ENCODE measurements at regions not wholly inside any gene's neighbourhood (a gene's known extent, or its start where the extent isn't known, plus 50 kb on each side); places are given as distances from the start of the nearest gene placed in this dataset.
A peak's percentile ranks its signal among the peaks of the same experiment; 100 is the strongest.

- H3K27me3 ChIP-seq (replicated peaks in 1 of 2; ENCODE audit: control insufficient read depth in 2 of 2, insufficient read depth in 2 of 2, low read length in 1 of 2) = no peaks in the 10 kb centered on the region
- H2AFZ ChIP-seq (ENCODE audit: control insufficient read depth, low read depth, low read length) = no peak overlapping the region
- no peak for FAIRE-seq
- ChIA-PET POLR2A (no interaction called here), CTCF (interaction anchor here (0.7 to 1.0 kb wide), 2 partner anchors 8 to 766 kb away, joined by 3 read pairs; no protein-coding TSS in a partner anchor), SMC1A (ENCODE audit: uncharacterized antibody, unreplicated experiment) (interaction anchor here (1.7 kb wide), 1 partner anchor 27 kb away, joined by 4 read pairs; no protein-coding TSS in a partner anchor), RAD21 (ENCODE audit: unreplicated experiment) (interaction anchor here (1.2 to 1.4 kb wide), 2 partner anchors 102 to 148 kb away, joined by 3 read pairs; no protein-coding TSS in a partner anchor)
- in situ Hi-C loops (cut with MboI) (no loop called here), intact Hi-C loops (cut with micrococcal nuclease; ENCODE audit: unreplicated experiment) (no loop called here)
- WGBS (ENCODE audit: insufficient coverage, insufficient replicate concordance, low lambda C conversion rate, missing lambda C conversion rate) = 91% methylated on average over 2 of the region's 2 CpGs
- H3K9ac ChIP-seq (ENCODE audit: control insufficient read depth, insufficient read depth, low read length) = no peak overlapping the region
- TF ChIP-seq WRNIP1 (IDR thresholded peaks at IDR 0.05; ENCODE audit: borderline replicate concordance, low read depth, low read length) (no peak), YBX1 (IDR thresholded peaks at IDR 0.05) (no peak), NFYB (IDR thresholded peaks at IDR 0.05; ENCODE audit: insufficient read depth, low read depth, low read length) (no peak)
- H3K4me3 ChIP-seq = no peak overlapping the region
- no peaks in the 10 kb centered on the region for H3K4me1 ChIP-seq (ENCODE audit: control insufficient read depth, insufficient read depth, low read length)
- no peak overlapping the region for H3K27ac ChIP-seq (ENCODE audit: control insufficient read depth, insufficient read depth)
- H3K36me3 ChIP-seq (ENCODE audit: control insufficient read depth in 2 of 2, insufficient read depth in 2 of 2, low read length in 1 of 2) = no peaks in the 10 kb centered on the region
- no peak overlapping the region for H3K4me2 ChIP-seq (ENCODE audit: control insufficient read depth, insufficient read depth)
- H3K9me3 ChIP-seq (replicated peaks; ENCODE audit: control insufficient read depth, insufficient read depth, low read length) = no peaks in the 10 kb centered on the region
- BruUV-seq (replicated peaks) = no TSS peak
- ATAC-seq = no peak
- no peaks in the 10 kb centered on the region for H4K20me1 ChIP-seq (ENCODE audit: control insufficient read depth, insufficient read depth)
- no peaks in the 10 kb centered on the region for H3K79me2 ChIP-seq (ENCODE audit: control insufficient read depth, insufficient read depth, low read length)
- no peak for DNase-seq (ENCODE audit: low read depth, low spot score)
Measured at GRCh38 chr12:90029317-90029716, 320.7 kb upstream of the ATP2B1 start.

- Histone ChIP-seq H3K27me3 (replicated peaks in 1 of 2; ENCODE audit: control insufficient read depth in 2 of 2, insufficient read depth in 2 of 2, low read length in 1 of 2) (no peaks in the 10 kb centered on the region), H3K4me1 (ENCODE audit: control insufficient read depth, insufficient read depth, low read length) (no peaks in the 10 kb centered on the region), H2AFZ (ENCODE audit: control insufficient read depth, low read depth, low read length) (no peak overlapping the region; the same call in 1 of the 2 replicates), H3K79me2 (ENCODE audit: control insufficient read depth, insufficient read depth, low read length) (no peaks in the 10 kb centered on the region), H3K9ac (ENCODE audit: control insufficient read depth, insufficient read depth, low read length) (no peak overlapping the region), H3K36me3 (ENCODE audit: control insufficient read depth in 2 of 2, insufficient read depth in 2 of 2, low read length in 1 of 2) (no peaks in the 10 kb centered on the region), H3K27ac (ENCODE audit: control insufficient read depth, insufficient read depth) (no peak overlapping the region), H3K9me3 (replicated peaks; ENCODE audit: control insufficient read depth, insufficient read depth, low read length) (no peaks in the 10 kb centered on the region), H3K4me3 (no peak overlapping the region), H4K20me1 (ENCODE audit: control insufficient read depth, insufficient read depth) (no peaks in the 10 kb centered on the region), H3K4me2 (ENCODE audit: control insufficient read depth, insufficient read depth) (no peak overlapping the region)
- no peak for DNase-seq (ENCODE audit: low read depth, low spot score)
- ChIA-PET CTCF (interaction anchor here (0.6 to 1.1 kb wide), 3 partner anchors 9 to 478 kb away, joined by 3 read pairs; no protein-coding TSS in a partner anchor), RAD21 (ENCODE audit: unreplicated experiment) (interaction anchor here (1.2 to 1.4 kb wide), 2 partner anchors 101 to 147 kb away, joined by 3 read pairs; no protein-coding TSS in a partner anchor), SMC1A (ENCODE audit: uncharacterized antibody, unreplicated experiment) (interaction anchor here (1.7 kb wide), 1 partner anchor 26 kb away, joined by 4 read pairs; no protein-coding TSS in a partner anchor), POLR2A (no interaction called here)
- peak; percentile 40 for ATAC-seq
- no TSS peak for BruUV-seq (replicated peaks)
- in situ Hi-C loops (cut with MboI) (no loop called here), intact Hi-C loops (cut with micrococcal nuclease; ENCODE audit: unreplicated experiment) (no loop called here)
- no peak for FAIRE-seq
- TF ChIP-seq PKNOX1 (IDR thresholded peaks at IDR 0.05) = no peak
- TF ChIP-seq EED (IDR thresholded peaks at IDR 0.05; ENCODE audit: low read depth) = no peak
- 0 out of 2 replicates have a peak, but pooled peaks have one; percentile 34 for TF ChIP-seq MEF2A (IDR thresholded peaks at IDR 0.05; ENCODE audit: insufficient read depth, low read depth, low read length)
- no peak for TF ChIP-seq IRF3 (IDR thresholded peaks at IDR 0.05)
- no peak for TF ChIP-seq GATAD2B (conservative IDR thresholded peaks at IDR 0.05; ENCODE audit: low read depth)
- no peak for TF ChIP-seq ZNF687 (IDR thresholded peaks at IDR 0.05)
Measured at GRCh38 chr12:90028635-90029051, 320.0 kb upstream of the ATP2B1 start.

Data from GM12878 (cell line).